ENCODE measurements at regions not wholly inside any gene's neighbourhood (a gene's known extent, or its start where the extent isn't known, plus 50 kb on each side); places are given as distances from the start of the nearest gene placed in this dataset.

DNA sequence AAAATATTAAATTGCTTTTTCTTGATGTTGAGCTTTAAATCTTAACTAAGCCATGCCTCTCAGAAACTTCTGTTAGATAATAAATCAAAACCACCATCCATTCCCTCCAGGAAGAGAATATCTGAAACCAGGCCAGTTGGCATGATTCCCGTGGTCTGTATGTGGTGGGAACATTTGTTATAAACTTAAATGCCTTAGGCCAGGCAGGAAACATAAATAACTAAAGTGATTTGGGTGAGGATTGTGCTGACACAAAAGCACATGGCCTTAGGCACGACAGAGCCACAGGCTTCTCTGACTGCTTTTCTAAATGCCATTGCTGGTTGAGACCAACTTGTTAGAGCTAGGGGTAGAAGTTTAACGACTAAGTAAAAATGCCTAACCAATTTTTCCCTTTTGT lies 255.9 kb downstream of the GABRG2 start:
- Histone ChIP-seq H3K9me3 (ENCODE audit: control insufficient read depth, insufficient read depth, low read depth, low read length) (peaks cover 11% of the 10 kb centered on the region; the same call in 1 of the 2 replicates), H3K27me3 (ENCODE audit: control insufficient read depth, insufficient read depth, low read length) (no peaks in the 10 kb centered on the region), H3K27ac (ENCODE audit: low read depth, low read length) (no peak overlapping the region), H3K36me3 (ENCODE audit: control insufficient read depth, insufficient read depth, low read length) (no peaks in the 10 kb centered on the region), H3K9ac (ENCODE audit: low read length) (no peak overlapping the region), H3K4me1 (ENCODE audit: control insufficient read depth, insufficient read depth, low read length) (0 out of 2 replicates have a peak, but pooled peaks cover 6% of the 10 kb centered on the region), H3K4me3 (ENCODE audit: low read depth, low read length) (no peak overlapping the region)

DNA sequence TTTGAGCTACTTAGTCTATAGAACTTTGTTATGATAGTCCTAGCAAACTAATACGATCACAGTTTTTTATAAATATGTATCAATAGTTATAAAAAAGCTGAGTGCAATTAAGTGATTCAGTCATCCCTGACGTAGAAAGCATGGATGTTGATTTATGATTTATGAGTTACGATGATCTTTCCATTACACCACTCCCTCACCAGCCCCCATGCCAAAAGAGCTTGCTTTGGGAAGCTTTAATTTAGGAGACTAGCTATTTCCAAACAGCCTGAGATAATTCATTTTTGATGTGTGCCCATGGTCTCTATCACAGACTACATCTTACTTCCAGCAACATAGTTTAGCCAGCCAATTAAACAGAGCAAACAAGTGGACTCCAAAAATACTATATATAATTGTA lies 256.8 kb downstream of the GABRG2 start:
- Histone ChIP-seq H3K9me3 (ENCODE audit: control insufficient read depth, insufficient read depth, low read depth, low read length) (0 out of 2 replicates have a peak, but pooled peaks cover 3% of the 10 kb centered on the region), H3K4me1 (ENCODE audit: control insufficient read depth, insufficient read depth, low read length) (0 out of 2 replicates have a peak, but pooled peaks cover 6% of the 10 kb centered on the region), H3K9ac (ENCODE audit: low read length) (no peak overlapping the region), H3K36me3 (ENCODE audit: control insufficient read depth, insufficient read depth, low read length) (no peaks in the 10 kb centered on the region), H3K4me3 (ENCODE audit: low read depth, low read length) (no peak overlapping the region), H3K27ac (ENCODE audit: low read depth, low read length) (no peak overlapping the region), H3K27me3 (ENCODE audit: control insufficient read depth, insufficient read depth, low read length) (no peaks in the 10 kb centered on the region)

DNA sequence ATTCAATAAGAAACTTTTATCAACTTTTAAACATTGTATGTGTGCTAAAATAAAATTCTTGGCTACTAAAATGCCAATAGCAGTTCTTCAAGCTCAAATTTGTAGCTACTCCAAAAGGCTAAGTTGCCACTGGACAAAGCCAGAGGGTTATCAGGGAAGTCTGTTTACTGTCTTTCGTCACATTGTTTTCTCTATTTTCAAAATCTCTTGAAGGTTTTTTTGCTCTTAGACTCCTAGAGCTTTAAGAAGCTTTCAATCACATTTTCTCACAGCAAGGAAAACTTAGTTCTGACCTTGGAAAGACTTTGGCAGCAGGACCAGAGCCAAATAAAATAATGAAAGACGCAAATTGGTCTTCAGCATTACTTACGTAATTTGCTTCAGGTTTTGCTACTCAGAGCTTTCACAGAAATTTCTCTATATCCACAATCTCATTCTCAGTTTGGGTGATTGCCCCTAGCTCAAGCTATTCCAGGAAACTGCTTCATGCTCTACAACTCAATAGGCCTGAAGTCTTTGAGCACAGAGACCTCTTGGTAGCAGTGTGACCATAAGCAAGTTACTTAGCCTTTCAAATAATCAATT lies 257.7 kb downstream of the GABRG2 start:
- H3K36me3 ChIP-seq (ENCODE audit: control insufficient read depth, insufficient read depth, low read length), result no peaks in the 10 kb centered on the region
- no peak overlapping the region for H3K27ac ChIP-seq (ENCODE audit: low read depth, low read length)
- no peaks in the 10 kb centered on the region for H3K9me3 ChIP-seq (ENCODE audit: control insufficient read depth, insufficient read depth, low read depth, low read length)
- H3K4me1 ChIP-seq (ENCODE audit: control insufficient read depth, insufficient read depth, low read length), result 0 out of 2 replicates have a peak, but pooled peaks cover 6% of the 10 kb centered on the region
- H3K9ac ChIP-seq (ENCODE audit: low read length), result no peak overlapping the region
- no peak overlapping the region for H3K4me3 ChIP-seq (ENCODE audit: low read depth, low read length)
- H3K27me3 ChIP-seq (ENCODE audit: control insufficient read depth, insufficient read depth, low read length), result no peaks in the 10 kb centered on the region

DNA sequence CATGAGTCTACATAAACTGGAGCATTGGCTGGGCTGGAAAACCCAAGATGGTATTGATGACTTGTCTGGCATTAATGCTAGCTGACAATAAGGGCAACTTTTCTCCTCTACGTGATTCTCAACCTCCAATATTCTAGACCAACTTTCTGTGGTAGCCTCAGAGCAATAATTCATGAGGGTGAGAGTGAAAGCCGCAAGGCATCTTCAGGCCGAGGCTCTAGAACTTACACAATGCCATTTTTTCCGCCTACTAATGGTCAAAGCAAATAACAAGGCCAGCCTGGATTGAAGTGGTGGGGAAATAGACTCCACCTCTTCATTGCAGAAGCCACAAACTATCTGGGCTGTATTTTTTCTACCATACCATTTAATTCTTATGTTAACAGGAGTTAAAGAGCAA lies 267.4 kb downstream of the GABRG2 start:
- no peaks in the 10 kb centered on the region for H3K9me3 ChIP-seq (ENCODE audit: control insufficient read depth, insufficient read depth, low read depth, low read length)
- H3K9ac ChIP-seq (ENCODE audit: low read length), result no peak overlapping the region
- no peaks in the 10 kb centered on the region for H3K27me3 ChIP-seq (ENCODE audit: control insufficient read depth, insufficient read depth, low read length)
- no peaks in the 10 kb centered on the region for H3K36me3 ChIP-seq (ENCODE audit: control insufficient read depth, insufficient read depth, low read length)
- no peaks in the 10 kb centered on the region for H3K4me1 ChIP-seq (ENCODE audit: control insufficient read depth, insufficient read depth, low read length)
- H3K27ac ChIP-seq (ENCODE audit: low read depth, low read length), result no peak overlapping the region
- H3K4me3 ChIP-seq (ENCODE audit: low read depth, low read length), result no peak overlapping the region

DNA sequence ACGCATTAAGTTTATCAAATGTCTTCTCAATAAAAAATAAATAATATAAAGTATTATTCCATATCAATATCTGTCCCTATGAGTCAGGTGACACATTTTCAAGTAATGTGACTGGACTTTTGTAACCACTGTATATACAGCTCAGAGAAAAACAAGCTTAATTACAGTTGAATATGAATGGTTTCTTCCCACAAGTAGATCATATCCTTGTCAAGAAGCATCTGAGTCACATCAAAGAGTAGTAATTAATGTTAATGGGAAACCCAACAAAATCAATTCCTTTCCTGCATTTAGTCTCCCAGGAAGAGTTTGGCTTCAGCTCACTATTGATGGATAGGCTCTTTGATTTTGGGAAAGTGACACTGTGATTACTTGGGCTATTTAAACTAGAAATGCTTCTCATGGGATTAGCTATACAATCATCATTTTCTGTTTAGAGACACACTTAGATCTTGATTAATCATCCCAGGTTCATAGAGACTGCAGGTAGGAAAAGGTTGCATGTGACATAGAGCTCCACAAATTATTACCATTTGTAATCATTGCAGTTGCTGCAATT lies 292.9 kb downstream of the GABRG2 start:
- peaks cover under 1% of the 10 kb centered on the region; the same call in 1 of the 2 replicates for H3K9me3 ChIP-seq (ENCODE audit: control insufficient read depth, insufficient read depth, low read depth, low read length)
- H3K27ac ChIP-seq (ENCODE audit: low read depth, low read length), result no peak overlapping the region
- H3K4me1 ChIP-seq (ENCODE audit: control insufficient read depth, insufficient read depth, low read length), result no peaks in the 10 kb centered on the region
- H3K27me3 ChIP-seq (ENCODE audit: control insufficient read depth, insufficient read depth, low read length), result no peaks in the 10 kb centered on the region
- no peak overlapping the region for H3K4me3 ChIP-seq (ENCODE audit: low read depth, low read length)
- no peak overlapping the region for H3K9ac ChIP-seq (ENCODE audit: low read length)
- no peaks in the 10 kb centered on the region for H3K36me3 ChIP-seq (ENCODE audit: control insufficient read depth, insufficient read depth, low read length)

DNA sequence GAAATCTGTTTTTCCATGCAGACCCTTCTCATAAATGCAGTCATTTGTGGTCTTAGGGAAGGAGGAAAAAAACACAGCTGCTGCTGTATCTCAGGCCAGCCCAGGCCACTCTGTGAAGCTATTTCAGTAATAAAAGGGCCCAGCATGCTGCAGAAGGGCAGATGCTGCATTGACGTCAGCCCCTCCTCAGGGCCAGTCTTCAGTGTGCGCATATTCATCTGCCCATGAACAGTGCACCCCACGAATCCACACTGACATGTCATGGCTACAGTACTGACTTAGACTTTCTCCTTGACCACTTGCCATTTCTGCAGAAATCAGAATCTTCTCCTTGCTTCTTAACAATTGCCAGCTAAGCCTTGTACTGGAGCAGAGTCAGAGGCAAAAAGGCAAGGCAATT lies 304.7 kb downstream of the GABRG2 start:
- H3K4me3 ChIP-seq (ENCODE audit: low read depth, low read length), result no peak overlapping the region
- H3K27ac ChIP-seq (ENCODE audit: low read depth, low read length), result 0 out of 2 replicates have a peak overlapping the region, but pooled peaks have one; percentile 31
- H3K4me1 ChIP-seq (ENCODE audit: control insufficient read depth, insufficient read depth, low read length), result peaks cover 7% of the 10 kb centered on the region
- peaks cover 25% of the 10 kb centered on the region for H3K9me3 ChIP-seq (ENCODE audit: control insufficient read depth, insufficient read depth, low read depth, low read length)
- H3K27me3 ChIP-seq (ENCODE audit: control insufficient read depth, insufficient read depth, low read length), result no peaks in the 10 kb centered on the region
- H3K36me3 ChIP-seq (ENCODE audit: control insufficient read depth, insufficient read depth, low read length), result no peaks in the 10 kb centered on the region
- H3K9ac ChIP-seq (ENCODE audit: low read length), result no peak overlapping the region

DNA sequence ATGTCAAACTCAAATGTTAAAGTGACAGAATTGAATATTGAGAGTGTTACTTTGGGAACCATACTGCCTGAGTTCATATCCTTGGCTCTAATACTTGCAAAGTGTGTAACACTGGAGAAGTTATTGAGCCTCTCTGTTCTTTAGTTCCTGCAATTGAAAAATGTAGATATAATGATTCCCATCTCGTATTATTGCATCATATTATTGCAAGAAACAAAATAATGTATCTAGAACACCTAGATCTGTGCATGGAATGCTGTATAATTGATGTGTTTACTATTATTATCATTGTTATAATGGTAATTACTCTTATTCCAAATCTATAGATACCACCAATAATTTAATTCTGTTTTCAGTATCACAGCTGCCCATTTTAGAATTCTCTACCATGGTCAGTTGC lies 310.3 kb downstream of the GABRG2 start:
- H3K4me3 ChIP-seq (ENCODE audit: low read depth, low read length), result no peak overlapping the region
- no peak overlapping the region for H3K27ac ChIP-seq (ENCODE audit: low read depth, low read length)
- H3K36me3 ChIP-seq (ENCODE audit: control insufficient read depth, insufficient read depth, low read length), result no peaks in the 10 kb centered on the region
- H3K4me1 ChIP-seq (ENCODE audit: control insufficient read depth, insufficient read depth, low read length), result no peaks in the 10 kb centered on the region; the same call in 1 of the 2 replicates
- H3K9me3 ChIP-seq (ENCODE audit: control insufficient read depth, insufficient read depth, low read depth, low read length), result no peaks in the 10 kb centered on the region
- H3K9ac ChIP-seq (ENCODE audit: low read length), result no peak overlapping the region
- H3K27me3 ChIP-seq (ENCODE audit: control insufficient read depth, insufficient read depth, low read length), result no peaks in the 10 kb centered on the region

DNA sequence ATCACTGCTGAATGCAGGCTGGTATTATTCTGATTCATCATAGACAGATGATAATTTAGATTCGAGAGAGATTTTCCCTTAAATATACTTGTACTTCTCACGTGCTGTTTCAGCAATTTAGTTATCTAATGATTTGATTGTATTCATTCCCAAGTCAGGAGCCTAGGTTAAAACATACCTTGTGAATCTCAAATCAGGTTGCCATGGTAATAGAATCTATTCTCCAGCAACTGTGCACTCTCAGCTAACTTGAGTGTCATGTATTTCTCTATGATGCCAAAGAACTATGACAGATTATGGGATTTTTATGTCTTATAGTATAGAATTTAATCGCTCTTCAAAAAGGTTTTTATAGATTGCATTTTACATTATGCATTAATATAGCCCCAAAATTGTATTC lies 315.3 kb downstream of the GABRG2 start:
- Histone ChIP-seq H3K4me1 (ENCODE audit: control insufficient read depth, insufficient read depth, low read length) (no peaks in the 10 kb centered on the region), H3K27me3 (ENCODE audit: control insufficient read depth, insufficient read depth, low read length) (no peaks in the 10 kb centered on the region), H3K36me3 (ENCODE audit: control insufficient read depth, insufficient read depth, low read length) (no peaks in the 10 kb centered on the region), H3K9ac (ENCODE audit: low read length) (no peak overlapping the region), H3K27ac (ENCODE audit: low read depth, low read length) (no peak overlapping the region), H3K9me3 (ENCODE audit: control insufficient read depth, insufficient read depth, low read depth, low read length) (no peaks in the 10 kb centered on the region), H3K4me3 (ENCODE audit: low read depth, low read length) (no peak overlapping the region)

DNA sequence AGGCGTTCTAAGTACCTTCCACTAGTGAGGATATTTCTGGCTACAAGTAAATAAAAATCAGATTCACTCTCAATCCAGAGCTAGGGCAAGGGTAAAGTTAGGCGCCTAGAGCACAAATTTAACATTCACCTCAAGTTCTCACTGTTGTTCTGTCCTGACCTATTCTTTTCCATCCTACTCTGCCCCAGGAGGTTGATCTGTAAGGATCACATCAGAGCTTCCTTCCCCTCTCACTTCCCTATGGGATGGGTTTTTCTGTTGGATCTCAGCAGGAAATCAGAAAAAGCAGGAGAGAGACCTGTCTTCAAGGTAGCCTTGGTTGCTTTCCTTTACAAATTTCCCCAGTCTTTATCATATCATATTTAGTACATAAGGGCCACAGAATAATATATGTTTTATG lies 316.7 kb downstream of the GABRG2 start:
- Histone ChIP-seq H3K27me3 (ENCODE audit: control insufficient read depth, insufficient read depth, low read length) (no peaks in the 10 kb centered on the region), H3K36me3 (ENCODE audit: control insufficient read depth, insufficient read depth, low read length) (no peaks in the 10 kb centered on the region), H3K9ac (ENCODE audit: low read length) (no peak overlapping the region), H3K4me3 (ENCODE audit: low read depth, low read length) (no peak overlapping the region), H3K27ac (ENCODE audit: low read depth, low read length) (no peak overlapping the region), H3K9me3 (ENCODE audit: control insufficient read depth, insufficient read depth, low read depth, low read length) (peaks cover 2% of the 10 kb centered on the region; the same call in 1 of the 2 replicates), H3K4me1 (ENCODE audit: control insufficient read depth, insufficient read depth, low read length) (no peaks in the 10 kb centered on the region)

DNA sequence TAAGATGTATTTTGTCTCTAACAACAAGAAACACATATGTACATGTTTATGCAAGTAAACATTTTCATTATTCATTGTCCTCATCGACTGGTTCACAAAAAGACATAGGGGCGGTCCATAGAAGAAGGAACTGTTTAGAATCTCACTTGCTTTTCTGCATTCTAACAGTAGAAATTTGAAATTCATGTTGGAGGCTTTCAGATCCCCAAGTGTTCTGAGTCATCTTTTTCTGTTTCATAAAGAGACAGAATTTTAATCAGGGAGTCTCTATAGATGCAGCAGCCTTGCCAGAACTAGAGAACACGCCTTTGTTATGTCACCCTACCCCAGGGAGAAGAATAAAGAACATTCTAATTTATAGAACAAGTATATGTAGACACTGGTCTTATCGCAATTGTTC lies 324.3 kb downstream of the GABRG2 start:
- H3K9ac ChIP-seq (ENCODE audit: low read length), result no peak overlapping the region
- H3K9me3 ChIP-seq (ENCODE audit: control insufficient read depth, insufficient read depth, low read depth, low read length), result peaks cover 2% of the 10 kb centered on the region; the same call in 1 of the 2 replicates

DNA sequence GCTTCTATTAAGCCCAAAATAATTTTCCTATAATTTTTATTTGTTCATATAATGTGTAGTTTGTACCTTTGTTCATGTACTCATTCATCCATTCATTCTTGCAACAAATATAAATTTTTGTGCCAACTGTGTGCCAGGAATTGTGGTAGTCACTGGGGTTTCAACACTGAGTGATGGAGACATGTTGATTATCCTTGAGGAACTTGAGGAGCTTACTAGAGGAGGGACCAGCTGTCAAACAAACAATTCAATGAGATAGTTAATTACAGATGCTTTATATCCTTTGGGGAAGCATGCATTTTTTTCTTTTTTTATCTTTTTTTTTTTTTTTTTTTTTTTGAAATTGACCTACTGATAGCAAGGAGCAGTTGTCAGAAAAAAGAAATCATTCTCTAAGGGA lies 324.8 kb downstream of the GABRG2 start:
- no peak overlapping the region for H3K27ac ChIP-seq (ENCODE audit: low read depth, low read length)
- H3K9ac ChIP-seq (ENCODE audit: low read length), result no peak overlapping the region
- H3K4me1 ChIP-seq (ENCODE audit: control insufficient read depth, insufficient read depth, low read length), result no peaks in the 10 kb centered on the region
- H3K27me3 ChIP-seq (ENCODE audit: control insufficient read depth, insufficient read depth, low read length), result no peaks in the 10 kb centered on the region
- no peak overlapping the region for H3K4me3 ChIP-seq (ENCODE audit: low read depth, low read length)
- no peaks in the 10 kb centered on the region for H3K36me3 ChIP-seq (ENCODE audit: control insufficient read depth, insufficient read depth, low read length)
- peaks cover 2% of the 10 kb centered on the region; the same call in 1 of the 2 replicates for H3K9me3 ChIP-seq (ENCODE audit: control insufficient read depth, insufficient read depth, low read depth, low read length)

More for the DNA sequence above, 324.3 kb downstream of the GABRG2 start:
- H3K27ac ChIP-seq (ENCODE audit: low read depth, low read length), result no peak overlapping the region
- no peaks in the 10 kb centered on the region for H3K4me1 ChIP-seq (ENCODE audit: control insufficient read depth, insufficient read depth, low read length)
- H3K4me3 ChIP-seq (ENCODE audit: low read depth, low read length), result no peak overlapping the region
- H3K27me3 ChIP-seq (ENCODE audit: control insufficient read depth, insufficient read depth, low read length), result no peaks in the 10 kb centered on the region
- H3K36me3 ChIP-seq (ENCODE audit: control insufficient read depth, insufficient read depth, low read length), result no peaks in the 10 kb centered on the region

Measured in HUES6 (cell line).